A673 (cell line): ENCODE measurements at regions not wholly inside any gene's neighbourhood (a gene's known extent, or its start where the extent isn't known, plus 50 kb on each side); places are given as distances from the start of the nearest gene placed in this dataset.

Experiments used
- BruUV-seq: library from RNA; stranded (reverse); fragments of 400-500 nt; replicated peaks from 2 replicates; lab custom pipeline; 2021; lab: Mats Ljungman, UMichigan
- CTCF ChIA-PET: fragments of 300-600 bp; sonication (Branson Sonifier 250); formaldehyde crosslinking; loops from one replicate; lab custom pipeline; 2022; ENCODE audit warnings: antibody characterized with exemption; lab: Charles Lee
- POLR2A ChIA-PET: fragments of 300-600 bp; sonication (Branson Sonifier 250); formaldehyde crosslinking; loops from one replicate; lab custom pipeline; 2022; ENCODE audit warnings: antibody characterized with exemption; ENCODE audit not compliant: low non-redundant PET; lab: Charles Lee
- DNase-seq: peaks from one replicate; pipeline ENCODE4 v3.0.0-alpha.2; 2015; ENCODE audit warnings: low spot score
- H3K27ac ChIP-seq: fragments of 200-600 bp; sonication (generic); 2 replicates; pipeline ENCODE4 v1.5.1; 2016; ENCODE audit warnings: mixed run types, low read depth, mild to moderate bottlenecking, mixed read lengths, antibody characterized with exemption, low read length; ENCODE audit not compliant: poor library complexity, severe bottlenecking
- H3K27me3 ChIP-seq: fragments of 200-600 bp; sonication (generic); replicated peaks from 2 replicates; pipeline ENCODE4 v1.6.1; 2017; ENCODE audit warnings: mixed run types, low read depth, mild to moderate bottlenecking, mixed read lengths, antibody characterized with exemption, low read length; ENCODE audit not compliant: insufficient read depth, poor library complexity
- H3K36me3 ChIP-seq: fragments of 200-600 bp; sonication (generic); 2 replicates; pipeline ENCODE4 v1.6.1; 2016; ENCODE audit warnings: mixed run types, mild to moderate bottlenecking, mixed read lengths, antibody characterized with exemption, low read length; ENCODE audit not compliant: insufficient read depth, poor library complexity, severe bottlenecking
- H3K4me1 ChIP-seq: fragments of 200-600 bp; sonication (generic); 2 replicates; pipeline ENCODE4 v1.6.1; 2017; ENCODE audit warnings: mixed run types, mild to moderate bottlenecking, mixed read lengths, antibody characterized with exemption, low read length; ENCODE audit not compliant: insufficient read depth, poor library complexity, severe bottlenecking
- H3K4me3 ChIP-seq: fragments of 200-600 bp; sonication (generic); 2 replicates; pipeline ENCODE4 v1.5.1; 2016; ENCODE audit warnings: low read depth, mixed run types, mild to moderate bottlenecking, mixed read lengths, low read length; ENCODE audit not compliant: poor library complexity, severe bottlenecking
- H3K9me3 ChIP-seq: fragments of 200-600 bp; sonication (generic); 2 replicates; pipeline ENCODE4 v1.6.1; 2016; ENCODE audit warnings: mixed run types, low read depth, mild to moderate bottlenecking, mixed read lengths, antibody characterized with exemption, low read length; ENCODE audit not compliant: poor library complexity, severe bottlenecking
- CTCF ChIP-seq: fragments of 300-800, 200-600 bp; sonication (generic); conservative IDR thresholded peaks from 2 replicates; pipeline ENCODE4 v1.5.1; 2017; ENCODE audit warnings: low read depth, mild to moderate bottlenecking, antibody characterized with exemption, low read length, moderate library complexity, mixed read lengths
- EZH2 ChIP-seq: fragments of 200-600 bp; sonication (generic); IDR thresholded peaks from 2 replicates; pipeline ENCODE4 v1.6.1; 2017; ENCODE audit warnings: borderline replicate concordance, low read depth, mild to moderate bottlenecking, mixed read lengths, antibody characterized with exemption, low read length; ENCODE audit not compliant: poor library complexity, severe bottlenecking
- intact Hi-C: fragments of 100-400 bp; cut with micrococcal nuclease; formaldehyde crosslinking; loops from one replicate; pipeline ENCODE4 v1.10.0; 2022; ENCODE audit not compliant: unreplicated experiment

GRCh38 chr21:23039846-23040245 lies 2041.6 kb downstream of the NCAM2 start:
- CTCF ChIA-PET = no interaction called here

GRCh38 chr21:23045955-23046354 lies 2047.7 kb downstream of the NCAM2 start:
- DNase-seq = no peak
- ChIA-PET CTCF (no interaction called here), POLR2A (no interaction called here)
- TF ChIP-seq EZH2 (no peak), CTCF (no peak)
- no peaks in the 10 kb centered on the region for H3K9me3 ChIP-seq
- no peaks in the 10 kb centered on the region for H3K36me3 ChIP-seq
- intact Hi-C loops = loop anchor here (10.0 kb wide), 1 partner anchor 119 kb away; no protein-coding TSS in a partner anchor
- no peaks in the 10 kb centered on the region for H3K27me3 ChIP-seq
- H3K27ac ChIP-seq = no peak overlapping the region
- BruUV-seq = no TSS peak
- H3K4me3 ChIP-seq = no peak overlapping the region
- no peaks in the 10 kb centered on the region for H3K4me1 ChIP-seq

More at GRCh38 chr21:23039846-23040245, 2041.6 kb downstream of the NCAM2 start:
- Histone ChIP-seq H3K9me3 (no peaks in the 10 kb centered on the region), H3K27me3 (no peaks in the 10 kb centered on the region), H3K4me1 (no peaks in the 10 kb centered on the region), H3K36me3 (no peaks in the 10 kb centered on the region), H3K27ac (no peak overlapping the region), H3K4me3 (no peak overlapping the region)
- TF ChIP-seq CTCF (no peak), EZH2 (no peak)
- no TSS peak for BruUV-seq
- DNase-seq = no peak
- POLR2A ChIA-PET = no interaction called here
- intact Hi-C loops = loop anchor here (10.0 kb wide), 1 partner anchor 125 kb away; no protein-coding TSS in a partner anchor

GRCh38 chr21:23067672-23068071 lies 2069.5 kb downstream of the NCAM2 start:
- DNase-seq = no peak
- H3K4me3 ChIP-seq = no peak overlapping the region
- no peak overlapping the region for H3K27ac ChIP-seq
- H3K36me3 ChIP-seq = no peaks in the 10 kb centered on the region
- H3K9me3 ChIP-seq = no peaks in the 10 kb centered on the region
- BruUV-seq = no TSS peak
- no peaks in the 10 kb centered on the region for H3K27me3 ChIP-seq
- TF ChIP-seq EZH2 (no peak), CTCF (no peak)
- ChIA-PET POLR2A (no interaction called here), CTCF (no interaction called here)
- H3K4me1 ChIP-seq = no peaks in the 10 kb centered on the region
- intact Hi-C loops = no loop called here
